Gastroesophageal sphincter (tissue), 4 donors: ENCODE measurements at regions not wholly inside any gene's neighbourhood (a gene's known extent, or its start where the extent isn't known, plus 50 kb on each side); places are given as distances from the start of the nearest gene placed in this dataset.

Source experiments
- ATAC-seq: fragments of 150-250 bp; one replicate; pipeline ENCODE4 v1.9.1; 2016; ENCODE audit warnings: mild to moderate bottlenecking, moderate library complexity
- H3K27ac ChIP-seq, 4 donors: fragments of 200-600 bp; sonication (generic) in 3 of 4; 1 replicate in 3 of 4; 2 replicates in 1 of 4; pipeline ENCODE4 v1.5.1; 2016 to 2019
- H3K27me3 ChIP-seq: fragments of 200-600 bp; sonication (generic); one replicate; pipeline ENCODE4 v1.5.1; 2019
- H3K36me3 ChIP-seq, 2 donors: fragments of 200-600 bp; sonication (generic); one replicate each; pipeline ENCODE4 v1.5.1; 2019; ENCODE audit warnings: control low read depth in 1 of 2
- H3K4me1 ChIP-seq, 3 donors: fragments of 200-600 bp; sonication (generic); 1 replicate in 2 of 3; 2 replicates in 1 of 3; pipeline ENCODE4 v1.5.1; 2016 to 2019; ENCODE audit warnings: control low read depth in 2 of 3
- H3K4me3 ChIP-seq, 2 donors: fragments of 200-600 bp; sonication (generic); one replicate each; pipeline ENCODE4 v1.5.1; 2019; ENCODE audit warnings: mild to moderate bottlenecking in 1 of 2, moderate library complexity in 1 of 2
- H3K9me3 ChIP-seq, 3 donors: fragments of 200-600 bp; sonication (generic); one replicate each; pipeline ENCODE4 v1.5.1; 2017 to 2019; ENCODE audit warnings: control low read depth in 2 of 3
- EP300 ChIP-seq: sonication (generic); formaldehyde crosslinking; IDR thresholded peaks from one replicate; pipeline ENCODE4 v1.6.1; 2017; ENCODE audit warnings: antibody characterized with exemption, mild to moderate bottlenecking
- POLR2A ChIP-seq, 2 donors: fragments of 450-650 bp; IDR thresholded peaks; one replicate each; pipeline ENCODE4 v1.6.1; 2017; ENCODE audit warnings: antibody characterized with exemption in 2 of 2, mild to moderate bottlenecking in 2 of 2, moderate library complexity in 1 of 2
- POLR2AphosphoS5 ChIP-seq: sonication (generic); formaldehyde crosslinking; IDR thresholded peaks from one replicate; pipeline ENCODE4 v1.6.1; 2017; ENCODE audit warnings: antibody characterized with exemption
- WGBS, 2 donors: methylation state at CpG; one replicate each; pipeline ENCODE4 v1.1.5; 2018; ENCODE audit warnings: low coverage in 1 of 2; 5-methylcytosine and 5-hydroxymethylcytosine counted together
- TF ChIP-seq, protein P1 (sequence below), 4 experiments: fragments of 200-600 bp in 2 of 4; fragments of 450-650 bp in 2 of 4; sonication (generic) in 1 of 4; IDR thresholded peaks; one replicate each; pipeline ENCODE4 v1.5.1; 2017 to 2019; ENCODE audit warnings: antibody characterized with exemption in 4 of 4, mild to moderate bottlenecking in 2 of 4, moderate library complexity in 2 of 4

GRCh38 chr3:18024715-18025114, 282.3 kb upstream of the TBC1D5 start:
- no CpG with 5 or more reads among the region's 3 CpGs for WGBS, 2 donors
- ATAC-seq: no peak
- H3K27ac ChIP-seq: no peak overlapping the region
- no peak overlapping the region for H3K4me3 ChIP-seq
- H3K27me3 ChIP-seq: no peaks in the 10 kb centered on the region
- H3K4me1 ChIP-seq: no peaks in the 10 kb centered on the region
- TF ChIP-seq, protein P1, sequence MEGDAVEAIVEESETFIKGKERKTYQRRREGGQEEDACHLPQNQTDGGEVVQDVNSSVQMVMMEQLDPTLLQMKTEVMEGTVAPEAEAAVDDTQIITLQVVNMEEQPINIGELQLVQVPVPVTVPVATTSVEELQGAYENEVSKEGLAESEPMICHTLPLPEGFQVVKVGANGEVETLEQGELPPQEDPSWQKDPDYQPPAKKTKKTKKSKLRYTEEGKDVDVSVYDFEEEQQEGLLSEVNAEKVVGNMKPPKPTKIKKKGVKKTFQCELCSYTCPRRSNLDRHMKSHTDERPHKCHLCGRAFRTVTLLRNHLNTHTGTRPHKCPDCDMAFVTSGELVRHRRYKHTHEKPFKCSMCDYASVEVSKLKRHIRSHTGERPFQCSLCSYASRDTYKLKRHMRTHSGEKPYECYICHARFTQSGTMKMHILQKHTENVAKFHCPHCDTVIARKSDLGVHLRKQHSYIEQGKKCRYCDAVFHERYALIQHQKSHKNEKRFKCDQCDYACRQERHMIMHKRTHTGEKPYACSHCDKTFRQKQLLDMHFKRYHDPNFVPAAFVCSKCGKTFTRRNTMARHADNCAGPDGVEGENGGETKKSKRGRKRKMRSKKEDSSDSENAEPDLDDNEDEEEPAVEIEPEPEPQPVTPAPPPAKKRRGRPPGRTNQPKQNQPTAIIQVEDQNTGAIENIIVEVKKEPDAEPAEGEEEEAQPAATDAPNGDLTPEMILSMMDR (IDR thresholded peaks at IDR 0.05): no peak
- TF ChIP-seq EP300 (no peak), POLR2AphosphoS5 (no peak), POLR2A (IDR thresholded peaks at IDR 0.05) (no peak)
- no peaks in the 10 kb centered on the region for H3K36me3 ChIP-seq
- no peaks in the 10 kb centered on the region for H3K9me3 ChIP-seq

DNA sequence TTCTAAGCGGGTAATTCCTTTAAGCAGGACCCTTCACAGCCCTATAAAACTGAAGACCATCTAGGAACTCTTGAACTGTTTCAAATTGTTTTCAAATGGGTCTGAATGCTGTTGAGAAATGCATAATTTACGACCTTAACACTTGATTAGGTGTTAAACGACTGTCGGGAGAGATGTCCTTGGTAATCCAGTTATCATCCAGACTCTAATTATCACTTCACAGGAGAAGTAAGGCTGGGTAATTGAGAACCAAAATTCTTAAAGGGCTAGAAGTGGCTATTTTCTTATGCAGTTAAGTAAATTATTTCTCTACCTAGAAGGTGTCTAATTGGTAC, 276.7 kb upstream of the TBC1D5 start:
- Histone ChIP-seq H3K27ac (no peak overlapping the region), H3K9me3 (no peaks in the 10 kb centered on the region), H3K4me3 (no peak overlapping the region), H3K27me3 (no peaks in the 10 kb centered on the region), H3K4me1 (no peaks in the 10 kb centered on the region), H3K36me3 (no peaks in the 10 kb centered on the region)
- 36 to 37% methylated on average over 3 to 4 of the region's 4 CpGs for WGBS, 2 donors
- ATAC-seq: no peak
- TF ChIP-seq, protein P1 (IDR thresholded peaks at IDR 0.05): no peak
- no peak for TF ChIP-seq POLR2AphosphoS5
- no peak for TF ChIP-seq POLR2A (IDR thresholded peaks at IDR 0.05)
- TF ChIP-seq EP300: no peak

DNA sequence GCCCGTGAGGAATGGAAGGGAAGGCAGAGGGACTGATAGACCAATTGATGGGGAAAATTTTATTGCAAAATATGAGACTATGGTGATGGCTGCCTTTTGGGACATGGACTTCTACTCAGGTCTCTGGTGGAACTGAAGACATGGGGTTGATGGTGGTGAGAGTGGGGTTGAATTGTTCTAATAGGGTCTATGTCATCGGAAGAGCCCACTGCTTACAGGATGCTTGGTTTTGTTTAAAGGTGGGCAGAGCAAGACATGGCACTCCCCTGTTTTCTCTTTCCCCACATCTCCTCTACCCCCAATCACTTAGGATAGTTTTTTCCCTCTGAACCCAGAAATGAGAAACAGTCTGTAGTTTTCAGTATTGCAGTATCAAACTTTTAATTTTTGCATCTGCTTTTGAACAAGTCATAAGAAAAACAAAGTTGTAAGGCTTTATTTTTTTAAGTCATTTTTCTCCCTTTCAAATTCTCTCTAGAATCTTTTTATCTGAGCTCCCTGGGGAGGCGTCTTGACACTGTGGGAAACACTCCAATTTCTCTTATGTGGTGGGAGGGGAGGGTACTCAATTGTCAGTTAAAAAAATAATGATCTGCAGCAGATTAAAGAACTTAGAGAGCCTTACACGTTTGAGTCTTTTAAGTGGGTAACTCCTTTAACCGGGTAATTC, 276.2 kb upstream of the TBC1D5 start:
- Histone ChIP-seq H3K9me3 (no peaks in the 10 kb centered on the region), H3K27ac (no peak overlapping the region), H3K4me1 (no peaks in the 10 kb centered on the region), H3K27me3 (no peaks in the 10 kb centered on the region), H3K36me3 (no peaks in the 10 kb centered on the region), H3K4me3 (no peak overlapping the region)
- no peak for ATAC-seq
- TF ChIP-seq POLR2A (IDR thresholded peaks at IDR 0.05) (no peak), POLR2AphosphoS5 (no peak), EP300 (no peak)
- TF ChIP-seq, protein P1 (IDR thresholded peaks at IDR 0.05): no peak
- WGBS, 2 donors: 44 to 49% methylated on average over 3 to 5 of the region's 5 CpGs

GRCh38 chr3:18016366-18016765, 273.9 kb upstream of the TBC1D5 start:
- WGBS, 2 donors: 74 to 82% methylated on average over 7 of the region's 7 CpGs
- H3K9me3 ChIP-seq: no peaks in the 10 kb centered on the region
- H3K36me3 ChIP-seq: no peaks in the 10 kb centered on the region
- H3K4me3 ChIP-seq: no peak overlapping the region
- no peak overlapping the region for H3K27ac ChIP-seq
- H3K4me1 ChIP-seq: no peaks in the 10 kb centered on the region
- no peak for TF ChIP-seq EP300
- TF ChIP-seq, protein P1 (IDR thresholded peaks at IDR 0.05): no peak
- no peak for TF ChIP-seq POLR2A (IDR thresholded peaks at IDR 0.05)
- TF ChIP-seq POLR2AphosphoS5: no peak
- no peak for ATAC-seq
- H3K27me3 ChIP-seq: no peaks in the 10 kb centered on the region

DNA sequence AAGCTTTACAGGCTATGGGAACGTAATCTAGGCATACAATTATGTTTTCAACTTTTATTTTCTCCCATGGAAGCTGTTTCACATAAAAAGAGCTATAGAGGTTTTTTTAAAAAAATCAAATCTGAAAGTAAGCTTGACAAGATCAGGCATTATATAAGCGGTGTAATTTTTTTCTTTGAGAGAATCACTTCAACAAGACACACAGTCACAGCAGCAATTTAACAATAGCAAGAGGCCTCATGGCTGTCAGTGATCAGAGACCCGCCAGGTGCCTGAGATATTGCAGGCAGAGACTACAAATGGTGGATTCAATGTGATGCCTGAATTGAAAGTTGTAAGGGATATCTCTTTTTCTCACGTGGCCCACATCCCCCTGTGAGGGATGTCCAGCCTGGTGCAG, 270.5 kb upstream of the TBC1D5 start:
- H3K36me3 ChIP-seq: no peaks in the 10 kb centered on the region
- no peaks in the 10 kb centered on the region for H3K27me3 ChIP-seq
- WGBS, 2 donors: 71 to 89% methylated on average over 3 to 4 of the region's 4 CpGs
- TF ChIP-seq, protein P1 (IDR thresholded peaks at IDR 0.05): no peak
- TF ChIP-seq POLR2AphosphoS5 (no peak), POLR2A (IDR thresholded peaks at IDR 0.05) (no peak), EP300 (no peak)
- no peaks in the 10 kb centered on the region for H3K4me1 ChIP-seq
- H3K4me3 ChIP-seq: no peak overlapping the region
- no peaks in the 10 kb centered on the region for H3K9me3 ChIP-seq
- no peak overlapping the region for H3K27ac ChIP-seq
- no peak for ATAC-seq
